OCI-LY1 (cell line): ENCODE measurements at regions not wholly inside any gene's neighbourhood (a gene's known extent, or its start where the extent isn't known, plus 50 kb on each side); places are given as distances from the start of the nearest gene placed in this dataset.

Experiments
- CTCF ChIP-seq: fragments of 200-600 bp; sonication (generic), shearing (Covaris generic); IDR thresholded peaks from 2 replicates; pipeline ENCODE4 v1.5.1; 2017; ENCODE audit warnings: mild to moderate bottlenecking, antibody characterized with exemption, low read length, moderate library complexity, mixed read lengths
- EZH2 ChIP-seq: fragments of 200-600 bp; sonication (generic), shearing (Covaris generic); IDR thresholded peaks from 2 replicates; pipeline ENCODE4 v1.8.0; 2017; ENCODE audit warnings: borderline replicate concordance, mixed run types, mild to moderate bottlenecking, antibody characterized with exemption, low read length, moderate library complexity, mixed read lengths

GRCh38 chr15:62717496-62717895 is 325.1 kb upstream of the TPM1 start:
- TF ChIP-seq CTCF (no peak), EZH2 (no peak)
